A549 (cell line): ENCODE measurements at regions not wholly inside any gene's neighbourhood (a gene's known extent, or its start where the extent isn't known, plus 50 kb on each side); places are given as distances from the start of the nearest gene placed in this dataset.

Experiments used
- CBX2 ChIP-seq: fragments of 200-600 bp; sonication (generic); IDR thresholded peaks from 2 replicates; pipeline ENCODE4 v1.6.1; 2016; ENCODE audit warnings: low read depth, mild to moderate bottlenecking, borderline replicate concordance
- CBX8 ChIP-seq: fragments of 200-600 bp; sonication (generic); IDR thresholded peaks from 2 replicates; pipeline ENCODE4 v1.6.1; 2016
- CHD2 ChIP-seq: fragments of 150-350 bp; IDR thresholded peaks from 2 replicates; pipeline ENCODE4 v1.6.1; 2014; ENCODE audit warnings: low read length; ENCODE audit not compliant: partially characterized antibody
- CHD4 ChIP-seq: fragments of 200-600 bp; sonication (generic); IDR thresholded peaks from 2 replicates; pipeline ENCODE4 v1.6.1; 2016; ENCODE audit warnings: antibody characterized with exemption, mild to moderate bottlenecking, borderline replicate concordance
- CTCF ChIP-seq: fragments of >200 bp; sonication (Bioruptor Twin); formaldehyde crosslinking; IDR thresholded peaks from 3 replicates; pipeline ENCODE4 v1.5.1; 2016
- EHF ChIP-seq: fragments of 250-450 bp; sonication (Bioruptor Pico); IDR thresholded peaks from 2 replicates; pipeline ENCODE4 v1.5.0; 2020; ENCODE audit warnings: mild to moderate bottlenecking
- ELK1 ChIP-seq: fragments of 150-350 bp; IDR thresholded peaks from 2 replicates; pipeline ENCODE4 v1.6.1; 2014; ENCODE audit warnings: low read depth, mild to moderate bottlenecking, low read length
- HOXA7 ChIP-seq: fragments of 250-450 bp; sonication (Bioruptor Pico); IDR thresholded peaks from 2 replicates; pipeline ENCODE4 v1.5.0; 2020; ENCODE audit warnings: mild to moderate bottlenecking, moderate library complexity
- POLR2AphosphoS2 ChIP-seq: conservative IDR thresholded peaks from 2 replicates; pipeline ENCODE4 v1.6.1; 2012; ENCODE audit warnings: low read length, improper control_type of control experiment, inconsistent platforms
- RAD21 ChIP-seq, 2 experiments: fragments of >200 bp in 1 of 2; sonication (Bioruptor Twin) in 1 of 2; formaldehyde crosslinking in 1 of 2; IDR thresholded peaks in 1 of 2; conservative IDR thresholded peaks in 1 of 2; 2 replicates in 1 of 2; 3 replicates in 1 of 2; pipeline ENCODE4 v1.6.1; 2012 to 2018; ENCODE audit warnings: inconsistent platforms in 1 of 2
- RCOR1 ChIP-seq: fragments of 150-350 bp; IDR thresholded peaks from 2 replicates; pipeline ENCODE4 v1.6.1; 2014; ENCODE audit warnings: antibody characterized with exemption, low read length, low read depth
- RFX5 ChIP-seq: fragments of 450-650 bp; IDR thresholded peaks from 2 replicates; pipeline ENCODE4 v1.7.1; 2014; ENCODE audit warnings: antibody characterized with exemption, mild to moderate bottlenecking, moderate library complexity
- ZNF302 ChIP-seq: fragments of 250-450 bp; sonication (Bioruptor Pico); IDR thresholded peaks from 2 replicates; pipeline ENCODE4 v1.9.0; 2021; ENCODE audit warnings: inconsistent platforms, mild to moderate bottlenecking, moderate library complexity
- TF ChIP-seq, protein P1 (sequence below): IDR thresholded peaks from 2 replicates; pipeline ENCODE4 v1.6.1; 2012

- TF ChIP-seq CTCF (no peak), CBX2 (no peak), CBX8 (no peak), RAD21 (conservative IDR thresholded peaks at IDR 0.05 in 1 of 2, IDR thresholded peaks at IDR 0.05 in 1 of 2) (no peak), ZNF302 (CRISPR knock-in tag) (no peak), CHD4 (no peak), RFX5 (no peak), ELK1 (no peak), POLR2AphosphoS2 (no peak), CHD2 (no peak), RCOR1 (no peak), EHF (CRISPR knock-in tag) (no peak), HOXA7 (CRISPR knock-in tag) (no peak)
- TF ChIP-seq, protein P1, sequence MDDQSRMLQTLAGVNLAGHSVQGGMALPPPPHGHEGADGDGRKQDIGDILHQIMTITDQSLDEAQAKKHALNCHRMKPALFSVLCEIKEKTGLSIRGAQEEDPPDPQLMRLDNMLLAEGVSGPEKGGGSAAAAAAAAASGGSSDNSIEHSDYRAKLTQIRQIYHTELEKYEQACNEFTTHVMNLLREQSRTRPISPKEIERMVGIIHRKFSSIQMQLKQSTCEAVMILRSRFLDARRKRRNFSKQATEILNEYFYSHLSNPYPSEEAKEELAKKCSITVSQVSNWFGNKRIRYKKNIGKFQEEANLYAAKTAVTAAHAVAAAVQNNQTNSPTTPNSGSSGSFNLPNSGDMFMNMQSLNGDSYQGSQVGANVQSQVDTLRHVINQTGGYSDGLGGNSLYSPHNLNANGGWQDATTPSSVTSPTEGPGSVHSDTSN = no peak
These were observed 205.0 kb upstream of the DAPK1 start for GRCh38 chr9:87292449-87293191.
